PC-3 (cell line): ENCODE measurements at regions not wholly inside any gene's neighbourhood (a gene's known extent, or its start where the extent isn't known, plus 50 kb on each side); places are given as distances from the start of the nearest gene placed in this dataset.
A peak's percentile ranks its signal among the peaks of the same experiment; 100 is the strongest.

Experiments
- ATAC-seq: fragments of 200-7000 bp; cut with Tn5 transposase; 2 replicates; pipeline ENCODE4 v1.9.1; 2020; ENCODE audit warnings: mild to moderate bottlenecking, moderate library complexity
- BruUV-seq: library from RNA; stranded (reverse); fragments of 400-500 nt; replicated peaks from 2 replicates; lab custom pipeline; 2021; lab: Mats Ljungman, UMichigan
- CTCF ChIA-PET: fragments of 300-600 bp; sonication (Branson Sonifier 250); formaldehyde crosslinking; loops from one replicate; lab custom pipeline; 2022; ENCODE audit warnings: antibody characterized with exemption; lab: Charles Lee
- POLR2A ChIA-PET: fragments of 300-600 bp; sonication (Branson Sonifier 250); formaldehyde crosslinking; loops from one replicate; lab custom pipeline; 2022; ENCODE audit warnings: antibody characterized with exemption; ENCODE audit not compliant: unreplicated experiment; lab: Charles Lee
- DNase-seq: peaks from one replicate; pipeline ENCODE4 v3.0.0-alpha.2; 2015
- H2AFZ ChIP-seq: fragments of 300-600 bp; sonication (generic); 2 replicates; pipeline ENCODE4 v1.6.0; 2016; ENCODE audit warnings: antibody characterized with exemption, low read length
- H3F3A ChIP-seq: fragments of 300-600 bp; sonication (generic); one replicate; pipeline ENCODE4 v1.6.0; 2017; ENCODE audit warnings: antibody characterized with exemption, low read length, control low read depth, mild to moderate bottlenecking; ENCODE audit not compliant: unreplicated experiment
- H3K27ac ChIP-seq: fragments of 300-600 bp; sonication (generic); 2 replicates; pipeline ENCODE4 v1.5.1; 2016; ENCODE audit warnings: mild to moderate bottlenecking, low read length
- H3K27me3 ChIP-seq: fragments of 300-600 bp; sonication (generic); 2 replicates; pipeline ENCODE4 v1.6.1; 2016; ENCODE audit warnings: low read length, mixed read lengths
- H3K36me3 ChIP-seq: fragments of 300-600 bp; sonication (generic); 2 replicates; pipeline ENCODE4 v1.6.1; 2016; ENCODE audit warnings: low read depth, mixed run types, low read length, mixed read lengths
- H3K4me1 ChIP-seq: fragments of 300-600 bp; sonication (generic); 2 replicates; pipeline ENCODE4 v1.5.1; 2016; ENCODE audit warnings: low read length; ENCODE audit not compliant: insufficient read depth
- H3K4me2 ChIP-seq: fragments of 300-600 bp; sonication (generic); 2 replicates; pipeline ENCODE4 v1.6.0; 2016; ENCODE audit warnings: low read length
- H3K4me3 ChIP-seq: fragments of 300-600 bp; sonication (generic); 2 replicates; pipeline ENCODE4 v1.5.1; 2016; ENCODE audit warnings: mild to moderate bottlenecking, low read length, mixed read lengths
- H3K79me2 ChIP-seq: fragments of 300-600 bp; sonication (generic); 2 replicates; pipeline ENCODE4 v1.6.1; 2017; ENCODE audit warnings: low read length, mixed read lengths
- H3K9ac ChIP-seq: fragments of 300-600 bp; sonication (generic); 2 replicates; pipeline ENCODE4 v1.6.0; 2016; ENCODE audit warnings: mild to moderate bottlenecking, low read length
- H3K9me2 ChIP-seq: fragments of 300-600 bp; sonication (generic); replicated peaks from 2 replicates; pipeline ENCODE4 v1.6.1; 2016; ENCODE audit warnings: mixed run types, low read length, mixed read lengths
- H3K9me3 ChIP-seq: fragments of 300-600 bp; sonication (generic); 2 replicates; pipeline ENCODE4 v1.6.1; 2016; ENCODE audit warnings: low read length, mixed read lengths
- H4K20me1 ChIP-seq: fragments of 300-600 bp; sonication (generic); 2 replicates; pipeline ENCODE4 v1.6.1; 2016; ENCODE audit warnings: low read length, mixed read lengths
- CTCF ChIP-seq: fragments of 300-600 bp; sonication (generic); conservative IDR thresholded peaks from 2 replicates; pipeline ENCODE4 v1.5.1; 2017; ENCODE audit warnings: antibody characterized with exemption, low read depth, mild to moderate bottlenecking, low read length
- EZH2 ChIP-seq: fragments of 300-600 bp; sonication (generic); IDR thresholded peaks from one replicate; pipeline ENCODE4 v1.6.1; 2017; ENCODE audit warnings: antibody characterized with exemption, mild to moderate bottlenecking, low read length; ENCODE audit not compliant: unreplicated experiment
- EZH2phosphoT487 ChIP-seq: fragments of 300-600 bp; sonication (generic); IDR thresholded peaks from 2 replicates; pipeline ENCODE4 v1.6.1; 2018; ENCODE audit warnings: mild to moderate bottlenecking, antibody characterized with exemption, low read length, borderline replicate concordance
- intact Hi-C: fragments of 100-400 bp; cut with micrococcal nuclease; formaldehyde crosslinking; loops from 2 replicates; pipeline ENCODE4 v1.9.0; 2023

- H3K27me3 ChIP-seq: no peaks in the 10 kb centered on the region
- no peaks in the 10 kb centered on the region for H3F3A ChIP-seq
- H3K36me3 ChIP-seq: no peaks in the 10 kb centered on the region
- ChIA-PET POLR2A (no interaction called here), CTCF (no interaction called here)
- no TSS peak for BruUV-seq
- no peak for DNase-seq
- no peak overlapping the region for H3K27ac ChIP-seq
- intact Hi-C loops: no loop called here
- no peak overlapping the region for H2AFZ ChIP-seq
- ATAC-seq: no peak
- H3K9me2 ChIP-seq: no peaks in the 10 kb centered on the region
- H4K20me1 ChIP-seq: no peaks in the 10 kb centered on the region
- H3K4me3 ChIP-seq: no peak overlapping the region
- no peaks in the 10 kb centered on the region for H3K79me2 ChIP-seq
- no peaks in the 10 kb centered on the region for H3K9me3 ChIP-seq
- peak overlapping the region; percentile 17 for H3K4me2 ChIP-seq
- no peak overlapping the region for H3K9ac ChIP-seq
- peaks cover 23% of the 10 kb centered on the region for H3K4me1 ChIP-seq
- TF ChIP-seq CTCF (no peak), EZH2phosphoT487 (no peak), EZH2 (no peak)
These were observed 589.0 kb upstream of the FAM241A start for GRCh38 chr4:111556141-111556781.

GRCh38 chr4:111556851-111557250, 588.4 kb upstream of the FAM241A start:
- ChIA-PET POLR2A (no interaction called here), CTCF (no interaction called here)
- Histone ChIP-seq H3K9me3 (no peaks in the 10 kb centered on the region), H3K4me2 (peak overlapping the region; percentile 17), H4K20me1 (no peaks in the 10 kb centered on the region), H2AFZ (no peak overlapping the region), H3K79me2 (no peaks in the 10 kb centered on the region), H3K9me2 (no peaks in the 10 kb centered on the region), H3K36me3 (no peaks in the 10 kb centered on the region), H3F3A (no peaks in the 10 kb centered on the region), H3K27me3 (no peaks in the 10 kb centered on the region), H3K4me3 (no peak overlapping the region), H3K27ac (no peak overlapping the region), H3K4me1 (peaks cover 24% of the 10 kb centered on the region), H3K9ac (no peak overlapping the region)
- BruUV-seq: no TSS peak
- TF ChIP-seq EZH2 (no peak), EZH2phosphoT487 (no peak), CTCF (no peak)
- intact Hi-C loops: no loop called here
- DNase-seq (peak; percentile 29), ATAC-seq (no peak)

- no peaks in the 10 kb centered on the region for H3K9me3 ChIP-seq
- no peaks in the 10 kb centered on the region for H4K20me1 ChIP-seq
- no peaks in the 10 kb centered on the region for H3K36me3 ChIP-seq
- intact Hi-C loops: loop anchor here (10.0 kb wide), 1 partner anchor 128 kb away; no protein-coding TSS in a partner anchor
- DNase-seq: peak; percentile 83
- ChIA-PET CTCF (no interaction called here), POLR2A (no interaction called here)
- H3K4me1 ChIP-seq: peaks cover 20% of the 10 kb centered on the region
- H3K9ac ChIP-seq: peak overlapping the region; percentile 40
- H3K4me3 ChIP-seq: no peak overlapping the region
- peak overlapping the region; percentile 35 for H3K4me2 ChIP-seq
- no TSS peak for BruUV-seq
- peak overlapping the region; percentile 92 for H3K27ac ChIP-seq
- no peak overlapping the region for H2AFZ ChIP-seq
- no peaks in the 10 kb centered on the region for H3K27me3 ChIP-seq
- peaks cover 3% of the 10 kb centered on the region for H3F3A ChIP-seq
- peak; percentile 98 for ATAC-seq
- H3K9me2 ChIP-seq: no peaks in the 10 kb centered on the region
- H3K79me2 ChIP-seq: no peaks in the 10 kb centered on the region
- TF ChIP-seq EZH2 (no peak), EZH2phosphoT487 (no peak), CTCF (no peak)
These were observed 582.4 kb upstream of the FAM241A start for GRCh38 chr4:111562826-111563225.
